ENCODE measurements at regions not wholly inside any gene's neighbourhood (a gene's known extent, or its start where the extent isn't known, plus 50 kb on each side); places are given as distances from the start of the nearest gene placed in this dataset.

DNA sequence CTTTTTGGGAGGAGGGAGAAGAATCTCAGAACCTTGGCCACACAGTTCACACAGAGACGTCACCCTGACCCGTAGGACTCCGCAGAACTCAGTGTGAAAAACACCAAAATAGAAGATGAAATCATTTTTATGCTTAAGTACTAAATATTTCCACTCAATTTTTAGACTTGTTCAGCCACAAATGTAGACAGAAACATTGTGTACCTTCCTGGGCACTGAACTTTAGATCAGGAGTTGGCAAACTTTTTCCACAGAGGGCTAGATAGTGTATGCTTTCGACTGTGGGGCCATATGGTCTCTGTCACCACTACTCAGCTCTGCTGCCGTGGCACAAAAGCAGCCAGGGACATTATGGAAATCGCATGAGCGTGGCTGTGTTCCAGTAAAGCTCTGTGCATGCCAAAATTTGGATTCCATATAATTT, 61.8 kb upstream of the STOX2 start (continued):
- TF ChIP-seq, protein P1, sequence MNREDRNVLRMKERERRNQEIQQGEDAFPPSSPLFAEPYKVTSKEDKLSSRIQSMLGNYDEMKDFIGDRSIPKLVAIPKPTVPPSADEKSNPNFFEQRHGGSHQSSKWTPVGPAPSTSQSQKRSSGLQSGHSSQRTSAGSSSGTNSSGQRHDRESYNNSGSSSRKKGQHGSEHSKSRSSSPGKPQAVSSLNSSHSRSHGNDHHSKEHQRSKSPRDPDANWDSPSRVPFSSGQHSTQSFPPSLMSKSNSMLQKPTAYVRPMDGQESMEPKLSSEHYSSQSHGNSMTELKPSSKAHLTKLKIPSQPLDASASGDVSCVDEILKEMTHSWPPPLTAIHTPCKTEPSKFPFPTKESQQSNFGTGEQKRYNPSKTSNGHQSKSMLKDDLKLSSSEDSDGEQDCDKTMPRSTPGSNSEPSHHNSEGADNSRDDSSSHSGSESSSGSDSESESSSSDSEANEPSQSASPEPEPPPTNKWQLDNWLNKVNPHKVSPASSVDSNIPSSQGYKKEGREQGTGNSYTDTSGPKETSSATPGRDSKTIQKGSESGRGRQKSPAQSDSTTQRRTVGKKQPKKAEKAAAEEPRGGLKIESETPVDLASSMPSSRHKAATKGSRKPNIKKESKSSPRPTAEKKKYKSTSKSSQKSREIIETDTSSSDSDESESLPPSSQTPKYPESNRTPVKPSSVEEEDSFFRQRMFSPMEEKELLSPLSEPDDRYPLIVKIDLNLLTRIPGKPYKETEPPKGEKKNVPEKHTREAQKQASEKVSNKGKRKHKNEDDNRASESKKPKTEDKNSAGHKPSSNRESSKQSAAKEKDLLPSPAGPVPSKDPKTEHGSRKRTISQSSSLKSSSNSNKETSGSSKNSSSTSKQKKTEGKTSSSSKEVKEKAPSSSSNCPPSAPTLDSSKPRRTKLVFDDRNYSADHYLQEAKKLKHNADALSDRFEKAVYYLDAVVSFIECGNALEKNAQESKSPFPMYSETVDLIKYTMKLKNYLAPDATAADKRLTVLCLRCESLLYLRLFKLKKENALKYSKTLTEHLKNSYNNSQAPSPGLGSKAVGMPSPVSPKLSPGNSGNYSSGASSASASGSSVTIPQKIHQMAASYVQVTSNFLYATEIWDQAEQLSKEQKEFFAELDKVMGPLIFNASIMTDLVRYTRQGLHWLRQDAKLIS (CRISPR knock-in tag; IDR thresholded peaks at IDR 0.05), result no peak
- TF ChIP-seq KDM5B (IDR thresholded peaks at IDR 0.05; ENCODE audit: insufficient replicate concordance, low read depth, low read length) (no peak), NR1H2 (CRISPR knock-in tag; IDR thresholded peaks at IDR 0.05) (no peak), SMARCB1 (IDR thresholded peaks at IDR 0.05; ENCODE audit: insufficient read length, low read depth) (no peak), STAG1 (CRISPR knock-in tag; IDR thresholded peaks at IDR 0.05; ENCODE audit: borderline replicate concordance) (no peak), CREM (IDR thresholded peaks at IDR 0.05; ENCODE audit: low read depth) (no peak), TFAM (CRISPR knock-in tag; conservative IDR thresholded peaks at IDR 0.05) (no peak), RBBP5 (IDR thresholded peaks at IDR 0.05; ENCODE audit: borderline replicate concordance, insufficient read depth, low read length, poor library complexity, severe bottlenecking) (no peak), TRIM28 (IDR thresholded peaks at IDR 0.05) (no peak)
- TF ChIP-seq, protein P2, sequence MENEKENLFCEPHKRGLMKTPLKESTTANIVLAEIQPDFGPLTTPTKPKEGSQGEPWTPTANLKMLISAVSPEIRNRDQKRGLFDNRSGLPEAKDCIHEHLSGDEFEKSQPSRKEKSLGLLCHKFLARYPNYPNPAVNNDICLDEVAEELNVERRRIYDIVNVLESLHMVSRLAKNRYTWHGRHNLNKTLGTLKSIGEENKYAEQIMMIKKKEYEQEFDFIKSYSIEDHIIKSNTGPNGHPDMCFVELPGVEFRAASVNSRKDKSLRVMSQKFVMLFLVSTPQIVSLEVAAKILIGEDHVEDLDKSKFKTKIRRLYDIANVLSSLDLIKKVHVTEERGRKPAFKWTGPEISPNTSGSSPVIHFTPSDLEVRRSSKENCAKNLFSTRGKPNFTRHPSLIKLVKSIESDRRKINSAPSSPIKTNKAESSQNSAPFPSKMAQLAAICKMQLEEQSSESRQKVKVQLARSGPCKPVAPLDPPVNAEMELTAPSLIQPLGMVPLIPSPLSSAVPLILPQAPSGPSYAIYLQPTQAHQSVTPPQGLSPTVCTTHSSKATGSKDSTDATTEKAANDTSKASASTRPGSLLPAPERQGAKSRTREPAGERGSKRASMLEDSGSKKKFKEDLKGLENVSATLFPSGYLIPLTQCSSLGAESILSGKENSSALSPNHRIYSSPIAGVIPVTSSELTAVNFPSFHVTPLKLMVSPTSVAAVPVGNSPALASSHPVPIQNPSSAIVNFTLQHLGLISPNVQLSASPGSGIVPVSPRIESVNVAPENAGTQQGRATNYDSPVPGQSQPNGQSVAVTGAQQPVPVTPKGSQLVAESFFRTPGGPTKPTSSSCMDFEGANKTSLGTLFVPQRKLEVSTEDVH (IDR thresholded peaks at IDR 0.05; ENCODE audit: low read depth, partially characterized antibody), result no peak
